Right lobe of liver (tissue), 4 donors: ENCODE measurements at regions not wholly inside any gene's neighbourhood (a gene's known extent, or its start where the extent isn't known, plus 50 kb on each side); places are given as distances from the start of the nearest gene placed in this dataset.
"Not testable (repeated sequence)": the region's sequence is repeated elsewhere in the genome, so short reads cannot be mapped to it uniquely, and the experiment has no call there.

Experiments
- CTCF ChIP-seq, 4 donors: fragments of 200-600 bp in 3 of 4; fragments of 450-650 bp in 1 of 4; IDR thresholded peaks; one replicate each; pipeline versions ENCODE4 v1.5.1 to v1.8.0; 2016 to 2022; ENCODE audit warnings: antibody characterized with exemption in 4 of 4, mild to moderate bottlenecking in 2 of 4
- POLR2A ChIP-seq: fragments of 450-650 bp; IDR thresholded peaks from one replicate; pipeline ENCODE4 v1.6.1; 2017; ENCODE audit warnings: antibody characterized with exemption, mild to moderate bottlenecking
- donor health status: DM: no; HTN: no; CAD: no.
- donor health status: DM: no; HTN: no; CAD: no.
- donor health status: DM: no; HTN: yes; CAD: no.

- not testable (repeated sequence) for TF ChIP-seq CTCF (IDR thresholded peaks at IDR 0.05); POLR2A
Observed at GRCh38 chr20:29311046-29311445, 1946.4 kb upstream of the DEFB115 start.
